ENCODE measurements at regions not wholly inside any gene's neighbourhood (a gene's known extent, or its start where the extent isn't known, plus 50 kb on each side); places are given as distances from the start of the nearest gene placed in this dataset.

DNA sequence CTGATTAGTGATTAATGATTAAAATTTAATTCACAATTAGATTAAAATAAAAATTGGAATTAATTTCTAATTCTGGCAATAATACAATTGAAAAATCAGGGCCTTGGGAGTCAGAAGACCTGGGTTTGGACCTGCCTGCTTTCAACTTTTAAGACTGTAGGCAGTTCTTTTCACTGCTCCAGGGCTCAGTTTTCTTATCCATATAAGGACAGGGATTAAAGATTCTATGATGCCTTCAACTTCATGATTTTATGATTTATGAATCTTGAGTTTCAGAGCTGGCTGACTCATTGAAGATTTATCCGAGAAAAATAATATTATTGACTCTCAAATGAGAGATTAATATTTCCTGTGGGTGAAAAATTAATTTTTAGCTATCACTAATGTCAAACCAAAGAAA, 208.6 kb upstream of the ANKH start:
- no peak for FAIRE-seq

DNA sequence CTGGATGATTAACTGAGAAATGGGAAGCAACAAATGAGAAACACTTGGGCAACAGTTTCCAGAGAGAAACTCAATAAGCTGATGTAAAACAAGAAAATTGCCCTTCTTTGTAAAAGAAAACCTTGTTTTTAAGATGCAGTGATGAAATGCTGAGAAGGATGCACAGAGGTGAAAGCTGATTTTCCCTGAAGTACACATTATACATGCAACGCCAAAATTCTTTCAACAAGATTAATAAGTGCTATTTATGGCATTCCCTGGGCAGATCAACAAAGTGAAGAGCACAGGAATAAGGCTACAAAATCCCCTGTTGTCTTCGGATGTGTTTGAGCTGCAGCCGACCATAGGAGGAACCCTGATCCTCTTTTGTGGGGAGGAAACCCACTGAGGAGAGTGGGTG, 208.0 kb upstream of the ANKH start:
- no peak for FAIRE-seq

- FAIRE-seq, result no peak
These were observed 203.1 kb upstream of the ANKH start for GRCh38 chr5:15074651-15075050.

DNA sequence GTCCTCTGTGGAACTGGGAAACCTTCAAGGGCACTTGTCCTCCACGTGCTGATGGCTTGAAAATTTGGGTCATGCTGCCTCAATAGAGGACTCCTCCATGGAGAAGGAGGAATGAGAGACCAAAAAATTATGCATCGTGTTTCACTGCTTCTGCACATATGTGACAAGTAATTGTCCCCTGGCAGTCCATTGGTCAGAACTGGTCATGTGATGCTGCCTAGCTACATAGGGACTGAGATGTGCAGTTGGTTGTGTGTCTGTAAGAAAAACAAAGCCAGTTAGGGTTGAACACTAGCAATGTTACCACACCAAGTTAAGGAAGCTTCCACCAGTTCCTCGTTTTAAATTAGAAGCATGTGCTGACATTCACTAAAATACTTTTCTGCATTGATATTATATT, 201.9 kb upstream of the ANKH start:
- FAIRE-seq, result no peak

GRCh38 chr5:15070907-15071306, 199.3 kb upstream of the ANKH start:
- no peak for FAIRE-seq

- FAIRE-seq, result no peak
These were observed 197.9 kb upstream of the ANKH start for GRCh38 chr5:15069407-15069905.

DNA sequence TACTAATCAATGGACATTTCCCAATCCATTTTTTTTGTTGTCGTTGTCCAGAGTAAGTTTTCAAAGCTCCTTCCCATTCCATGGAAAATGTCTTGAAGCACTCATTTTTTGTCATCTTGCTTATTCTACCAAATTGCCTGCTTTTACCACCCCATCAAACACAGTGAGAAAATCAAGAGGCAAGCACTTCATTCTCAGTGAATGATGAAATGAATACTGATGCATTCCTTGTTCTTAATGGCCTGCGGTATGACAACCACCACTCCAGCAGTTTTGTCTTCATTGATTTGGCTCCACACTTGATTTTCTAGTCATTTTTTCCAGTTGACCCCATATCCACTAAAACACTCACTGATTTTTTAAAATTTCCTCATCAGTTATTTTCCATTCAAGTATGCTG, 193.5 kb upstream of the ANKH start:
- FAIRE-seq, result no peak

GRCh38 chr5:15064396-15064795, 192.8 kb upstream of the ANKH start:
- no peak for FAIRE-seq

DNA sequence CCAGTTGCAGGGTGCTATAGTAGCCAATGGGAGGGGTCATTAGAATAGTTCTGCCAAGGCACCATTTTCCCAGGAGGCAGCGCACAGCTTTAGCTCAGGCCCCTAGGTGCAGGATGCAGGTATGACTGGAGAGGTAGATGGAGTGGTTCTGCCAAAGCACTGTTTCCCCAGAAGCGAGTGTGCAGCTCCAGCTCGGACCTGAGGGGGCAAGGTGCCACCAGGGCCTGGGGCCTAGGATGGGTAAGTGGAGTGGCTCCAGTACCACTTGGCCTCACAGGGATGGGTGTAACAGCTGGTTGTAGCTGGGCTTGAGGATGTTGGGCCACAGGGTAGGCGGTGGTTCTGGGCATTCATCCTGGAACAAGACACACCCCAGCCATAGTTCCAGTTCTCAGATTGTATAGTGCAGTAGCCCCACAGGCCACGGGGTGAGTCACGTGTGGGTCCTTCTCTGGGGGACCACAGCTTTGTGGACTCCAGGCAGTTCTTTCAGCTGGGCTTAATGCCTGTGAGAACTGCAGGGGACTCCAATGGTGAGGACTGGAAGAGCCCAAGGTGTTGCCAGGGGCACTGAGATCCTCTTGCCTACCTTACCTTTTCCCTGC, 185.5 kb upstream of the ANKH start:
- FAIRE-seq, result no peak

- FAIRE-seq, result no peak
These were observed 172.9 kb upstream of the ANKH start for GRCh38 chr5:15044521-15044920.

DNA sequence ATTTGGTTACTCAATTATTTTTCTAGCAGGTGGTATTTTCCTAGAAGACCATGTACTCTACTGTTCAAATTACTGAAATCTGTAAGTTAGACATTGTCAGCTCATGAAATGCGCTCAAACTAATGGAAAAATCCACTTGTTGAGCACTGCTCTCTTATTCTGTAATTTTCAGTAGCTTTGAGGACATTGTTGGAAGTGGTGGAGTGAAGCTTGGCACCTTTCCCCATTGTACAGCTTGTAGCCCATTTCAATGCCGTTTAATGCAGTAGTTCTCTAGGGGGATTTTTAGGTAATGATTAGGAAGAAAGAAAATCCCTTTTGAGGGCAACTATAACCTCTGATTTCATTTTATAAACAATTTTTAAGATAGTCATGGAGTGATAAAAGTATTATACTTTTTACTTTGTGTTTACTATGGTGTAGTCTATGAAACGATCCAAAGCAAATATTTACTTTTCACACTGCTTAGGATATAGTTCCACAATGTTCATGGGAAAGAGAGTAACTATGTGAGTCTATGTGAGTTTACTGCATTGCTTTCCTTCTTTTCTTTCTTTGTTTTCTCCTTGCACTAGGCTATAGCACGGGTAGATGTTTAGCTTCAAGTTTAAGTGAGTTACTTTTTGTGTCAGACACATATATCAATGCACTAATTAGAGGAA, 165.8 kb upstream of the ANKH start:
- no peak for FAIRE-seq

DNA sequence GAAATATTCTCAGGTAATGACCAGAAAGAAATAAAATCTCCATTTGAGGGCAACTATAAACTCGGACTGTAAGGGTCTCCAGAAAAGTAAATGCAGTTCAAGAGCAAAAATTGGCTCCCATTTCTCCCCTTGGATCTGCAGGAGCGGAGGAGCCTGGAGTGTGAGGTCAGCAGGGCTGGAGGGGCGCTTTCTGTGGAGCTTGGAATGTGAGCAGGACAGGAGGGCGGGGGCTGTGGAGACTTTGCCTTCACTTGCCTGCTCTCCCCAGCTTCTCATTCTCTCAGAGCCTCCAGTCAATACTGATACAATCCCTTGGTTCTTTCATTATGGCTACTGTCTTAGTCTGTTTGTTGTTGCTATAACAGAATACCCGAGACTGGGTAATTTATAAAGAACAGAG, 162.8 kb upstream of the ANKH start:
- no peak for FAIRE-seq

GRCh38 chr5:15031180-15031579, 159.6 kb upstream of the ANKH start:
- FAIRE-seq, result no peak

DNA sequence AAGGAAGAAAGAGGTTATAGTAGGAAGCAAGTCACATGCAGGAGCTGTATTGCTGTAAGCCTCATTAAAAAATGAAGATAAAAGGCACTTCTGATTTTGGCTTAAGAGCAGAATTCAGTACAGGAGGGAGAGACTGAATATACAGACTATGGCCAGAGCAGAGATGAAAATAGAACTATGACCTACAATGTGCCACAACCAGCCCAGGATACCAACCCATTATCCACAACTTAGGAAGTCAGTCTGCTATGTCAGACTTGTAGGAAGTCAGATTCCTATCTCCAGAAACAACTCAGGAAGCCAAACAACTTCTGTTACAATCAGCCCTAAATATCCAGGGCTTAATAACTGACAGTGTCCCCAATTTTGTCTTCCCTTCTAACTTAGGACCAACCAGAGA, 156.2 kb upstream of the ANKH start:
- FAIRE-seq, result no peak

GRCh38 chr5:15026944-15027343, 155.4 kb upstream of the ANKH start:
- FAIRE-seq, result no peak

- no peak for FAIRE-seq
These were observed 154.7 kb upstream of the ANKH start for GRCh38 chr5:15026011-15026893.

- FAIRE-seq, result no peak
These were observed 152.3 kb upstream of the ANKH start for GRCh38 chr5:15023846-15024245.

DNA sequence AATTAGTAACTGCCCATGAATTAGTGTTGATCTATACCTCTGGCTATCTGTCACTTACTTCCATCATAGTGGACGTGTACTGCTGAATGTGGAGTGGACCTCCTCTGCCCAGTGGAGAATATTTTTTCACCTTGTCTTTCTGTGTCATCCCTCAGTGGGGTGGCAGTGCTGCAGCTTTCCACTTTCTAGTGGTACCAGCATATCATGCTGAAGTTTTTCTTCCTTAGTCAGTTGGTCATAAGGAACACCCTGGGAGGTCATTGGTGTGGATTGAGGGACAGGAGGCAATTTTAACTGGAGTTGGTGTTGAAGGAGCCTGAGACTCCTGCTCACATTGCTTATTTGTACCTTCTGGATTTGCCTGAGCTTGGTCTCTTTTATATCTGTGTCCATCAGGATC, 151.7 kb upstream of the ANKH start:
- FAIRE-seq, result no peak

- no peak for FAIRE-seq
These were observed 149.9 kb upstream of the ANKH start for GRCh38 chr5:15021266-15022046.

DNA sequence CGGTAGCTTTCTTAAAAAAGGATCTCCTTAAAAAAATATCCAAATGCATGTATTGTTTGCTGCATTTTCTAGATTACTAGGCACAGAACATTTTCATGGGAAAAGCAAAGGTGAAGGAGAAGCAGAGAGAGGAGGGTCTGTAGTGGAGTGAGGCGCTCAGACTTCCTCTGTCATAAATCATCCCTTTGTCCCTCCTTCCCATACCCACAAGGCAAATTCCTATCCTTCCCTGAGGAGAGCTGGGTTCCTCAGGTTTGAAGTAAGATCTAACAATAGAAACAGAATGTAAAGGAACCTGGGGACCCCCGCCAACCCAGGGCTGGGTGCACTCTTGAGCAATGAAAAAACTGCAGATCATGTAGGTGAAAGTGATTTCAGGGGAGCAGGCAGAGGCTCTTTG, 149.2 kb upstream of the ANKH start:
- FAIRE-seq, result no peak

DNA sequence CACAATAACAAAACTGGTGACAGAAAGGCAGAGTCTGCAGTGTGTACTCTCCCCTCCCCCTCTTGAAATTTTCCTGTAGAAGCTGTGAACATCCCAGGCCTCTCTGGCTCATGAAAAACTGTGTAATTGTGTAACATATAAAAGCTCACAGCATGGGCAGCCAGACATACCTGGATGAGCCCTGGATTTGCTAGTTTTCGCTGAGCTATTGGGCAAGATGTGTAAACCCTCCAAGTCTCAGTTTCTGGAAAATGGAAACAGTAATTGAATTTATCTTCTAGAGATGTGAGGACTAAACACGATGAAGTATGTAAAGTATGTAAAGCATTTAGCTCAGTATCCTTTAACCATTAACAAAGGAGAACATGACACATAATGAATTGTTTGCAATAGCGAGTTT, 143.2 kb upstream of the ANKH start:
- FAIRE-seq, result no peak

- peak; percentile 98 for FAIRE-seq
These were observed 142.3 kb upstream of the ANKH start for GRCh38 chr5:15013654-15014463.

Measured in islet of Langerhans (tissue), 1 donor.